ENCODE measurements at regions not wholly inside any gene's neighbourhood (a gene's known extent, or its start where the extent isn't known, plus 50 kb on each side); places are given as distances from the start of the nearest gene placed in this dataset.

- no peak for TF ChIP-seq EZH2 (IDR thresholded peaks at IDR 0.05; ENCODE audit: low read depth, unreplicated experiment)
- TF ChIP-seq POLR2AphosphoS5 (IDR thresholded peaks at IDR 0.05; ENCODE audit: low read depth) = no peak
- TF ChIP-seq CTCF (conservative IDR thresholded peaks at IDR 0.05; ENCODE audit: low read depth in 2 of 2) = no peak
- no peak for TF ChIP-seq NANOG (IDR thresholded peaks at IDR 0.05; ENCODE audit: borderline replicate concordance)
- no peak for TF ChIP-seq ZNF331 (CRISPR knock-in tag; IDR thresholded peaks at IDR 0.05; ENCODE audit: low read depth)
- no peak for TF ChIP-seq ZNF462 (CRISPR knock-in tag; IDR thresholded peaks at IDR 0.05)
- TF ChIP-seq JUNB (IDR thresholded peaks at IDR 0.05; ENCODE audit: unreplicated experiment) = no peak
- no peak for TF ChIP-seq EZH2phosphoT487 (IDR thresholded peaks at IDR 0.05; ENCODE audit: unreplicated experiment)
- TF ChIP-seq REST (IDR thresholded peaks at IDR 0.05; ENCODE audit: unreplicated experiment) = no peak
- no peak for TF ChIP-seq CREB1 (CRISPR knock-in tag; IDR thresholded peaks at IDR 0.05; ENCODE audit: low read depth)
- TF ChIP-seq ETS1 (IDR thresholded peaks at IDR 0.05) = no peak
- TF ChIP-seq STAT1 (IDR thresholded peaks at IDR 0.05; ENCODE audit: unreplicated experiment) = no peak
- no peak for TF ChIP-seq ZNF114 (CRISPR knock-in tag; IDR thresholded peaks at IDR 0.05)
These were observed 56.4 kb upstream of the STK38L start for GRCh38 chr12:27187697-27188096.
